ENCODE measurements at regions not wholly inside any gene's neighbourhood (a gene's known extent, or its start where the extent isn't known, plus 50 kb on each side); places are given as distances from the start of the nearest gene placed in this dataset.
"Not testable (repeated sequence)": the region's sequence is repeated elsewhere in the genome, so short reads cannot be mapped to it uniquely, and the experiment has no call there.

DNA sequence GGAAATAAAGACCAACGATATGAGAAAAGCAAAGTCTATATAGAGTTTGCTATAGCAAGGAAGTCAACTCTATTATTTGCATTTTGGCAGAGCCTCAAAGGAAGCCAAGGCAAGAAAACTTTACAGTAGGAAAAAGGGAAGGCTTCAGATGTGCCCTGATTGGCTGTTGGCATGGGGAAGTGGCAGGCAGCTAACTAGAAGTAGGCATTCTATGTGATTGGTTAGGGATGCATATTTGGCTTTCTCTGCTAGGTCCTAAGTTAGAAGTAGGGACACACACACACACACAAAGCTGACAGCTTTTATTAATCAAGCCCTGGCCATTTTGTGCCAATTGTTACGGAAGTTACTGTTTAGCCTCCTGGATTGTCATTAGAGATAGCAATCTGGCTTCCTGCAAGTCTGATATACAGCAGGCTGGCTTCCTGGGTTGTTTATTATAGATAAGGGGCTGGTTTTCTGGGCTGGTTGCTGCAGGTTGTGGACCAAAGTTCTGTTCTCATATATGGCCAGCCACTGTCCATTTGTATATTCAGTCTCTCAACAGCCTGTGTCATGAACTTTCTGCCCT, 308.1 kb upstream of the GRAMD2B start:
- H3K4me3 Mint-ChIP-seq: no peak overlapping the region
- H3K4me1 Mint-ChIP-seq: no peaks in the 10 kb centered on the region
- CTCF ChIA-PET: no interaction called here
- no peak overlapping the region for H3K27ac Mint-ChIP-seq
- H3K9me3 Mint-ChIP-seq (ENCODE audit: low read depth): peaks cover 5% of the 10 kb centered on the region
- ATAC-seq: no peak
- H3K27me3 Mint-ChIP-seq: no peaks in the 10 kb centered on the region
- no peaks in the 10 kb centered on the region for H3K36me3 Mint-ChIP-seq
- no peak for DNase-seq

DNA sequence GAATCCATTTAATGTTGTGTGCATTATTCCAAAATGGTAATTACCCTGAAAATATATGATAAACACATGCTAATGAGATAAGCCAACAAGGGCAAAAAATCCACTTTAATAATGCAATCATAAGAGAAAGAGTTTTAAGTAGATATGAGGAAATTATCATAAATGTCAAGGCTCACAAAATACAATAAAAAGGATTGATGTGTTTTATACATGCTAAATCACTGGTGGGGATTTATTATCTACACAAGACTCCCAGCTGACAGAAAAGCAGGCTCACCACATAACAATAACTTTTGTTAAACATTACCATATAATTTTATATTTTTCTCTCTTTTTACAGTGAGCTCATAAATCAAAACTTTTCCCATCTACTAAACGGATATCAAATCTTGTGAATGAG, 306.2 kb upstream of the GRAMD2B start:
- H3K9me3 Mint-ChIP-seq (ENCODE audit: low read depth): peaks cover 5% of the 10 kb centered on the region
- no peak for DNase-seq
- no peak overlapping the region for H3K4me3 Mint-ChIP-seq
- no peak overlapping the region for H3K27ac Mint-ChIP-seq
- CTCF ChIA-PET: no interaction called here
- no peak for ATAC-seq
- no peaks in the 10 kb centered on the region for H3K4me1 Mint-ChIP-seq
- no peaks in the 10 kb centered on the region for H3K36me3 Mint-ChIP-seq
- H3K27me3 Mint-ChIP-seq: no peaks in the 10 kb centered on the region

DNA sequence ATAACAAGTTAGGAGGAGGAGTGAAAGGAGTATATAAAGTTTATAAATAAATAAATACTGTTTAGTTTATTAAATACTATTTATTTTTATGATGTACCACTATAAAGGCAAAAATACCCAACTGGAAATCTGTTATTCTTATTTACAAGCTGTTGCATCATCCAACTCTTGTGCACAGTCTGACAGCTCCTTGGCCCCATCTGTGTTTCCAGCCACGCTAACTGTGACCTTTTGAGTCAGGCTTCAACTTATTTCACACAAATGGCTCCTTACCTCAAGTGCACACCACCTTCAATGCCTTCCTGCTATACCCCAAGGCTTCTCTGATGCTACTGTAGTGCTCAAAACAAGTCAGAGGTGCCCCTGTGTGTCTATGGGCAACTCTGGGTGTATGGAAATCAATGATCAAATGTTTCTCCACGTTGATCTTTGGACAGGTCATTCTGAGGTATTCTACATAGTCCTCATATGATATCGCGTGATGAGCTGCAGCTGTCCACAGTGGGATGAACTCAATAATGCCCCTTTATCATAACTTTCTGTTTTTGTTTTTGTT, 303.2 kb upstream of the GRAMD2B start:
- Mint-ChIP-seq H3K36me3 (no peaks in the 10 kb centered on the region), H3K27ac (no peak overlapping the region), H3K4me1 (no peaks in the 10 kb centered on the region), H3K4me3 (no peak overlapping the region), H3K9me3 (ENCODE audit: low read depth) (peaks cover 2% of the 10 kb centered on the region), H3K27me3 (no peaks in the 10 kb centered on the region)
- ATAC-seq: no peak
- DNase-seq: no peak
- CTCF ChIA-PET: no interaction called here

DNA sequence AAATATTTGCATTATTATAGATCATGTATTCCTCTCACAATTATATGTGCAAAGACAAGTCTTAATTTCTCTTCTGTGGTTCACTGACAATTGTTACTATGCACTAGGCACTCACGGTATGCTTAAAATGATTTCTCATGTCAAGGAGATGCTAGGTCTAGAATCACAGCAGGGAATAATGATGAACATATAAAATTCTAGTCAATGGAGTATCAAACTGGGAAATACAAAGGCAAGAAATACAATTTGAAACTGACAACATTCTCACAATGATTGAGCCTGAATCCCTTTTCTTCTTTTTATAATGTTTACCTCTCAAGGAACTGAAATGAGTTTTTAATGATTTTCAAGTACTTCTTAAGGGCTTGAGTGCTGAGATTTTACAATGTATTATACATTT, 302.3 kb upstream of the GRAMD2B start:
- CTCF ChIA-PET: no interaction called here
- H3K36me3 Mint-ChIP-seq: no peaks in the 10 kb centered on the region
- no peaks in the 10 kb centered on the region for H3K27me3 Mint-ChIP-seq
- DNase-seq (no peak), ATAC-seq (no peak)
- peaks cover 2% of the 10 kb centered on the region for H3K9me3 Mint-ChIP-seq (ENCODE audit: low read depth)
- no peaks in the 10 kb centered on the region for H3K4me1 Mint-ChIP-seq
- H3K27ac Mint-ChIP-seq: no peak overlapping the region
- H3K4me3 Mint-ChIP-seq: no peak overlapping the region

DNA sequence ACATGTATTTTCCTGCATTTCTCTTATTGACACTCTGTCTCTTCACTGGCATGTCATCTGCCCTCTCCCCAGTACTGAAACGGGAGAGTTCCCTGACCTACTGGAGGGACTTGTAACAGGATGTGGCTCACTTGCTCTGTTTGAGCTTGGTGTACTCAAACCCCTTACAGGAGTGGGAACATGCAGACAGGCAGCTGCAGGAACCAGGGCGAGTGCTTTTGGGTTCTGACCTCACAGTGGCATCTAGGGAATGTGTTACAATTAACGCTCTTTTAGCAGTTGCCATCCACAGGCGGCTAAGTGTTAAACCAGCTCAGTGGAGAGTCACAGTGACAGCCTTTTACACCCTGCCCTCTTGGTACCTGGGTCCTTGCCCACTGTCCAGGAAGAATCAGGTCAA, 300.3 kb upstream of the GRAMD2B start:
- DNase-seq (no peak), ATAC-seq (no peak)
- CTCF ChIA-PET: no interaction called here
- H3K27me3 Mint-ChIP-seq: no peaks in the 10 kb centered on the region
- H3K4me1 Mint-ChIP-seq: no peaks in the 10 kb centered on the region
- H3K9me3 Mint-ChIP-seq (ENCODE audit: low read depth): peaks cover 2% of the 10 kb centered on the region
- no peak overlapping the region for H3K27ac Mint-ChIP-seq
- no peak overlapping the region for H3K4me3 Mint-ChIP-seq
- H3K36me3 Mint-ChIP-seq: no peaks in the 10 kb centered on the region

DNA sequence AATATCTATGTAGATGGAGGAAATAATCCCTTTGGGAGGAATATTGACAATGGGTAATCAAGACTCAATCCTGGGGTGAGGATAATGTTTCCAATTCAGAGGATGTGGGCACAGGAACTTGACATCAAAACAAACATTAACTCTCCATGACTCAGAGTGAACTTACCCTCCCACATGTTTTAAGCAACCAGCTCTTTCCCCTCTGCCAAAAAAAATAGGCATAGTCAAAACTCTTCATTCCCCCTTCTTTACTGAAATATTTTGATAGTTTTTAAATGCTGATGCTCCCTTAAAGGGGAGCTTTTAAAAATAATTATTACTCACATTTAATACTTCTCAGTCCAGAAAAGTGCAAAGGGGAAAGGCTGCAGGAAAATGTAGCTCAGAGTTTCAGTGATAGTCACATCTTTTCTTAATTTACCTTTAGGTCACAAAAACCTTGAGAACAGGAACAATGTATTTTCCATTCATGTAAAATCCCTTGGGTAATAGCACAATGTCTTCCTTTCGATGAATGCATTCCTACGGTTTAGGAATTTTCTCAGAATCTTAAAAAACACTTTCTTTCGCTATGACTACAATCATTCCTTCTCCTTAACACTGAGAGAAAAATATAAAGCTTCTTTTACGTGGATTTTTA, 298.4 kb upstream of the GRAMD2B start:
- H3K4me1 Mint-ChIP-seq: no peaks in the 10 kb centered on the region
- H3K27ac Mint-ChIP-seq: no peak overlapping the region
- CTCF ChIA-PET: no interaction called here
- H3K36me3 Mint-ChIP-seq: no peaks in the 10 kb centered on the region
- DNase-seq: no peak
- peaks cover 9% of the 10 kb centered on the region for H3K9me3 Mint-ChIP-seq (ENCODE audit: low read depth)
- ATAC-seq: no peak
- no peaks in the 10 kb centered on the region for H3K27me3 Mint-ChIP-seq
- no peak overlapping the region for H3K4me3 Mint-ChIP-seq

DNA sequence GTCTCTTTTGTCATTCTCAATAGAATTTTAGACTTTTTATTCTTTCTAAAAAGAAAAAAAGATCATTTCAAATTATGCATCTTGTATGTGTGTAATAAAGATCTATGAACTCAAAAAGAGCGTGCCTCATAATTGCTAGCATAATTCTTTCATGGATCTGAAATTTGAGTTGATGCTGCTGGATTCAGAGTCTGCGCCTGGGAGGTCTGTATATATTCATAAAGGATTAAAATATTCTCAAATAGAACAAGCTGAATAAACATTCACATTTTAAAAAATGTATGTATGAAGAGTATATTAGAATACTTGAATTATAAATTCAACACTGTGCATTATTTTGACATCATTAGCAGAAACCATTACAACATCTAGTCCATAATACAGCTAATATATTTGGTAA, 297.8 kb upstream of the GRAMD2B start:
- Mint-ChIP-seq H3K9me3 (ENCODE audit: low read depth) (peaks cover 12% of the 10 kb centered on the region), H3K36me3 (no peaks in the 10 kb centered on the region), H3K4me3 (no peak overlapping the region), H3K27me3 (no peaks in the 10 kb centered on the region), H3K27ac (no peak overlapping the region), H3K4me1 (no peaks in the 10 kb centered on the region)
- DNase-seq (no peak), ATAC-seq (no peak)
- CTCF ChIA-PET: no interaction called here

DNA sequence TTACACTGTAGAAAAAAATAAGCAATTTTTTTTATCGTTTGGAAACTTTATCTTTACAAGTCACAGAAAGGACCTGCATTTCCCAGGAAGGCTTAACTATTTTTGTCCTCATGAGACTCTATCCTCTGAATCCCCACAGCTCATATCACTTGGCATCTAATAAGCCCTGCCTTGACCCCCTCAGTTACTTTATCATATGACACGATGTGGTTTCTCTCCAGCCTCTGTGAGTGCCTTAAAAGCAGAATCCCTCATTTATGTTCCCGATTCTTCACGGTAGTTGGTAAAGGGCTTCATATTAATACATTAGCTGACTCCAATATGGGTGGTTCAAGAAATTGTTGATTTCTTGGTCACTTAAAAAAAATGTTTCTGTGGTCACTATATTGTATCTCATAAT, 296.6 kb upstream of the GRAMD2B start:
- H3K4me1 Mint-ChIP-seq: no peaks in the 10 kb centered on the region
- ATAC-seq: no peak
- no peak overlapping the region for H3K27ac Mint-ChIP-seq

DNA sequence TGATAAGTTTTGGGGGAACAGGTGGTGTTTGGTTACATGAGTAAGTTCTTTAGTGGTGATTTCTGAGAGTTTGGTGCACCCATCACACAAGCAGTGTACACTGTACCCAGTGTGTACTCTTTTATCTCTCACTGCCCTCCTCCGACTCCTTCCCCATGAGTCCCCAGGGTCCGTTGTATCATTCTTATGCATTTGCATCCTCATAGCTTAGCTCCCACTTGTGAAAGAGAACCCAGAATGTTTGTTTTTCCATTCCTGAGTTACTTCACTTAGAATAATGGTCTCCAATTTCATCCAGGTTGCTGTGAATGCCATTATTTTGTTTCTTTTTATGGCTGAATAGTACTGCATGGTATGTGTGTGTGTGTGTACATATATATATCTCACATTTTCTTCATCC, 295.8 kb upstream of the GRAMD2B start:
- H3K36me3 Mint-ChIP-seq, DNase-seq, H3K4me1 Mint-ChIP-seq, H3K27me3 Mint-ChIP-seq, H3K27ac Mint-ChIP-seq, CTCF ChIA-PET, ATAC-seq, H3K4me3 Mint-ChIP-seq: not testable (repeated sequence)
- peaks cover 12% of the 10 kb centered on the region for H3K9me3 Mint-ChIP-seq (ENCODE audit: low read depth)

More for the DNA sequence above, 296.6 kb upstream of the GRAMD2B start:
- H3K9me3 Mint-ChIP-seq (ENCODE audit: low read depth): peaks cover 12% of the 10 kb centered on the region
- no peaks in the 10 kb centered on the region for H3K27me3 Mint-ChIP-seq
- no peak overlapping the region for H3K4me3 Mint-ChIP-seq
- no peak for DNase-seq
- H3K36me3 Mint-ChIP-seq: no peaks in the 10 kb centered on the region
- CTCF ChIA-PET: no interaction called here

DNA sequence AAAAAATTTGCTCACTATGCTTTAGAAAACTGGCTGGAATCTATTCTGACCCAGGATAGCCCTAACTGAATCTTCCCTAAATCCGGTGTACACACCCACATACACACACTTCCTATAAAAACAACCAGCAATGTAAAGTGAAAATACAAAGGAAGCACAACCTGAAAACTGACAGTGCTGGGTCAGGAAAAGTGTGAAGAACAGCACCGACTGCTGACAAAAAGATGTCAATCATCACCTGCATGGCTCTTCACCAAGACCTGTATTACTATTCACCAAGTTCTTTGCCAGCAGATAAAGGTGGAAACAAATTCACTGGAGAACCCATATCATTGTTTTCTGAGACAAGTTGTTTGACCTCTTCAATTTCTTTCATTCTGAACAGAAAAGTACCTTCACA, 293.8 kb upstream of the GRAMD2B start:
- peaks cover 12% of the 10 kb centered on the region for H3K9me3 Mint-ChIP-seq (ENCODE audit: low read depth)
- no peak for DNase-seq

DNA sequence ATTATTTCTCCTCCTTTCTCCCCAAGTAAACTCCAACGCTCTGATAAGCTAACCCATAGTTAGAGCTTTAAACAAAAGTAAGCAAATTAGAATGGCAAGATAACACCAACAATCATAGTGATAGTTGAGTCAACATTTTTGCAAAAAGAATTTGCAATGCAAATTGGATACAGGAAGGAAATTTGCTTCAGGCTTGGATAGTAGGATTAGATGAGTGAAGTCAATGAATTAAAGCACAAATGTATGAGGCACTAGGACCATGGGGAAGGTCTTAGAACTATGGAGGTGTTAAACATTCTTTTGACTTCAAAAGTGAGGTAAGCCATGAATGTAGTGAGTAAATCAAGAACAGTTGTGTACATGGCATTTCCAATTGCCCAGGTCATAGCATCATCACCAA, 289.8 kb upstream of the GRAMD2B start:
- DNase-seq (no peak), ATAC-seq (no peak)
- CTCF ChIA-PET: no interaction called here
- Mint-ChIP-seq H3K4me3 (no peak overlapping the region), H3K27ac (no peak overlapping the region), H3K36me3 (no peaks in the 10 kb centered on the region), H3K9me3 (ENCODE audit: low read depth) (peaks cover 12% of the 10 kb centered on the region), H3K4me1 (no peaks in the 10 kb centered on the region), H3K27me3 (no peaks in the 10 kb centered on the region)

More for the DNA sequence above, 293.8 kb upstream of the GRAMD2B start:
- H3K4me1 Mint-ChIP-seq: no peaks in the 10 kb centered on the region
- no peak for ATAC-seq
- H3K27ac Mint-ChIP-seq: no peak overlapping the region
- no peaks in the 10 kb centered on the region for H3K36me3 Mint-ChIP-seq
- H3K27me3 Mint-ChIP-seq: no peaks in the 10 kb centered on the region
- H3K4me3 Mint-ChIP-seq: no peak overlapping the region
- CTCF ChIA-PET: no interaction called here

DNA sequence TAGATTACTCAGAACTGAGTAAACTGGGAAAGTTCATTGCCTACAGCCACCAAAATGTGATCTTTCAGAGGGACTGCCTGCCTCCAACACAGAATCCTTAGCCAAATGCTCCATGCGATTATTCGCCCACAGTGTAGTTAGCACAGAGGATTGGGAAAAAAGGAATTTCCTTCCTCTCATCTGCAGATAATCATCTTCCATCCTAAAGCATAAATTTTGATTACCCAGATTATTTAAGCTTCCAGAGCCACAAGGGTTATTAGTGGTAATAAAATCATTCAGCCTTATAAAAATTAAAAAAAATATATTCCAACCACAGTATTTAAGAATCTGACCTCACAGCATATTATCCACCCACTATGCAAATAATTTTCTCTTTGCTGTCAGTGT, 285.3 kb upstream of the GRAMD2B start:
- DNase-seq (no peak), ATAC-seq (no peak)
- Mint-ChIP-seq H3K4me1 (no peaks in the 10 kb centered on the region), H3K4me3 (no peak overlapping the region), H3K9me3 (ENCODE audit: low read depth) (peaks cover 6% of the 10 kb centered on the region), H3K27me3 (no peaks in the 10 kb centered on the region), H3K36me3 (no peaks in the 10 kb centered on the region), H3K27ac (no peak overlapping the region)
- CTCF ChIA-PET: no interaction called here

DNA sequence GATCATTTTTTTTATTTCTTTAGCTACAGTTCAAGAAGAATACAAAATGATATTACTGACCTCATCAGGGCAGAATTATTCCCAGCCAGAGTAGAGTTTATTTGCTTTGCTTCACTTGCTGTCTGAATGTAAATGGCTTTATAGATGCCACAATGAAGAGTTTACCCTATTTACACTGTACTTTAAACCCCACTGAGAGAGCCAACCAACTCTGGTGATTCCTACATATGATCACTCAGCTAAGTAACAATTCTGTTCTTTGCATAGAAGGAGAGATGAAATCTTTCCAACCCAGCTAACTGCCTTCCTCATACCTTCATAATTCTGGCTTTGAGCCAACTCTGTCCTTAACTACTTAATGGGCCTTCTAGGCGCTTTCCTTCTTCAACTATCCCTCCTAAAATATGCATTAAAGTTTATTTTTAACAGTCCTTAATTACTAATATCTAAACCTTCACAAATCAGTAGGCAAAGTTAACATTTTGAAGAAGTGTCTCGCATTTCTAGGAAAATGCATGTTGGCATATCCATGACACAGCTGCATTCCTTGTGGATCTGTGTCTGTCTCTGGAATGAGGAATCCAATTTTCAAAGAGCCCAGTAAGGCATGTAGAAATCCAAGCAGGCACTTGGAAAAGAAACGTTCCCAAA, 284.8 kb upstream of the GRAMD2B start:
- DNase-seq (no peak), ATAC-seq (no peak)
- Mint-ChIP-seq H3K9me3 (ENCODE audit: low read depth) (peaks cover 6% of the 10 kb centered on the region), H3K27ac (no peak overlapping the region), H3K4me3 (no peak overlapping the region), H3K36me3 (no peaks in the 10 kb centered on the region), H3K4me1 (no peaks in the 10 kb centered on the region), H3K27me3 (no peaks in the 10 kb centered on the region)
- CTCF ChIA-PET: no interaction called here

DNA sequence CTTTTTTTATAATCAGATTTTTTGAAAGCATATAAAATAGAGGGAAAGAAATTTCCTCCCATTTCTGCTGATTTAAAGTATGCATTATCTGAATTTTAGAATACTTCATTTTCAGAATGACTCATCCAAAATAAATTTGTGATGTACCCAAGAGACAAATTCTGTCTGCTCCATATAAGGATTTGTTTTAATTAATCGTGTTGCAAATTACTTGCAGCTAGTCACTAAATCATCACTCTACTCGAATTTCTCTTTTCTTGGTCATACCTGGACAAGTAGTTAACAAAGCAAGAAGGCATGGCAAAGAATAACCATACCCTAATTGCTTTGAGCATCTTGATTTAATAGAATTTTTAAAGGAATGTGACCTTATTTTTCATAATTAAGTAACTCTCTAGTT, 284.1 kb upstream of the GRAMD2B start:
- Mint-ChIP-seq H3K27ac (no peak overlapping the region), H3K27me3 (no peaks in the 10 kb centered on the region), H3K36me3 (no peaks in the 10 kb centered on the region), H3K4me3 (no peak overlapping the region), H3K4me1 (no peaks in the 10 kb centered on the region), H3K9me3 (ENCODE audit: low read depth) (peaks cover 3% of the 10 kb centered on the region)
- DNase-seq: no peak
- CTCF ChIA-PET: no interaction called here
- no peak for ATAC-seq

Measured in activated CD8-positive, alpha-beta memory T cell treated with anti-CD3 and anti-CD28 coated beads, Interleukin-2, amount 10 ng/mL, durations not matched to agents 7 days and 5 days (primary cell).